IPS-18a (cell line): ENCODE measurements at regions not wholly inside any gene's neighbourhood (a gene's known extent, or its start where the extent isn't known, plus 50 kb on each side); places are given as distances from the start of the nearest gene placed in this dataset.

Experiments used
- H3K27ac ChIP-seq: one replicate; pipeline ENCODE4 v1.5.1; 2013; ENCODE audit warnings: low read length
- H3K27me3 ChIP-seq: one replicate; pipeline ENCODE4 v1.6.1; 2013; ENCODE audit warnings: mild to moderate bottlenecking, low read length; ENCODE audit not compliant: control insufficient read depth, insufficient read depth
- H3K36me3 ChIP-seq: one replicate; pipeline ENCODE4 v1.6.1; 2013; ENCODE audit warnings: low read depth, low read length; ENCODE audit not compliant: control insufficient read depth
- H3K4me1 ChIP-seq: one replicate; pipeline ENCODE4 v1.6.1; 2013; ENCODE audit warnings: low read depth, low read length; ENCODE audit not compliant: control insufficient read depth
- H3K4me3 ChIP-seq: one replicate; pipeline ENCODE4 v1.5.1; 2013; ENCODE audit warnings: low read length
- H3K9ac ChIP-seq: one replicate; pipeline ENCODE4 v1.6.1; 2013; ENCODE audit warnings: mild to moderate bottlenecking, low read length, moderate library complexity
- H3K9me3 ChIP-seq: one replicate; pipeline ENCODE4 v1.6.1; 2013; ENCODE audit warnings: low read depth, low read length; ENCODE audit not compliant: control insufficient read depth

GRCh38 chr4:126364311-126364911 lies 1049.7 kb downstream of the FAT4 start:
- Histone ChIP-seq H3K4me1 (peaks cover 16% of the 10 kb centered on the region), H3K36me3 (no peaks in the 10 kb centered on the region), H3K9ac (no peak overlapping the region), H3K27ac (no peak overlapping the region), H3K4me3 (no peak overlapping the region), H3K27me3 (no peaks in the 10 kb centered on the region), H3K9me3 (no peaks in the 10 kb centered on the region)

GRCh38 chr4:126369076-126369475 lies 1054.3 kb downstream of the FAT4 start:
- Histone ChIP-seq H3K4me1 (peaks cover 5% of the 10 kb centered on the region), H3K4me3 (no peak overlapping the region), H3K9ac (no peak overlapping the region), H3K36me3 (no peaks in the 10 kb centered on the region), H3K27ac (no peak overlapping the region), H3K27me3 (no peaks in the 10 kb centered on the region), H3K9me3 (no peaks in the 10 kb centered on the region)

GRCh38 chr4:126372634-126373033 lies 1057.9 kb downstream of the FAT4 start:
- Histone ChIP-seq H3K27ac (no peak overlapping the region), H3K27me3 (no peaks in the 10 kb centered on the region), H3K4me1 (peaks cover 5% of the 10 kb centered on the region), H3K36me3 (no peaks in the 10 kb centered on the region), H3K4me3 (no peak overlapping the region), H3K9me3 (no peaks in the 10 kb centered on the region), H3K9ac (no peak overlapping the region)

- H3K36me3 ChIP-seq, result no peaks in the 10 kb centered on the region
- no peak overlapping the region for H3K4me3 ChIP-seq
- no peak overlapping the region for H3K27ac ChIP-seq
- H3K9me3 ChIP-seq, result no peaks in the 10 kb centered on the region
- H3K9ac ChIP-seq, result no peak overlapping the region
- H3K4me1 ChIP-seq, result no peaks in the 10 kb centered on the region
- H3K27me3 ChIP-seq, result no peaks in the 10 kb centered on the region
These were observed 1060.8 kb downstream of the FAT4 start for GRCh38 chr4:126375462-126376054.

GRCh38 chr4:126385954-126386353 lies 1071.2 kb downstream of the FAT4 start:
- H3K27me3 ChIP-seq, result no peaks in the 10 kb centered on the region
- no peak overlapping the region for H3K4me3 ChIP-seq
- H3K27ac ChIP-seq, result no peak overlapping the region
- H3K4me1 ChIP-seq, result no peaks in the 10 kb centered on the region
- no peak overlapping the region for H3K9ac ChIP-seq
- H3K36me3 ChIP-seq, result no peaks in the 10 kb centered on the region
- H3K9me3 ChIP-seq, result no peaks in the 10 kb centered on the region

GRCh38 chr4:126386512-126386911 lies 1071.8 kb downstream of the FAT4 start:
- Histone ChIP-seq H3K4me3 (no peak overlapping the region), H3K4me1 (no peaks in the 10 kb centered on the region), H3K9me3 (no peaks in the 10 kb centered on the region), H3K36me3 (no peaks in the 10 kb centered on the region), H3K27ac (no peak overlapping the region), H3K9ac (no peak overlapping the region), H3K27me3 (no peaks in the 10 kb centered on the region)

GRCh38 chr4:126395664-126396063 lies 1080.9 kb downstream of the FAT4 start:
- Histone ChIP-seq H3K27me3 (no peaks in the 10 kb centered on the region), H3K4me1 (no peaks in the 10 kb centered on the region), H3K4me3 (no peak overlapping the region), H3K9ac (no peak overlapping the region), H3K27ac (no peak overlapping the region), H3K9me3 (no peaks in the 10 kb centered on the region), H3K36me3 (no peaks in the 10 kb centered on the region)

GRCh38 chr4:126396121-126396520 lies 1081.4 kb downstream of the FAT4 start:
- no peaks in the 10 kb centered on the region for H3K9me3 ChIP-seq
- no peak overlapping the region for H3K4me3 ChIP-seq
- no peaks in the 10 kb centered on the region for H3K4me1 ChIP-seq
- H3K27me3 ChIP-seq, result no peaks in the 10 kb centered on the region
- H3K36me3 ChIP-seq, result no peaks in the 10 kb centered on the region
- no peak overlapping the region for H3K27ac ChIP-seq
- no peak overlapping the region for H3K9ac ChIP-seq

GRCh38 chr4:126396703-126397102 lies 1081.9 kb downstream of the FAT4 start:
- Histone ChIP-seq H3K9me3 (no peaks in the 10 kb centered on the region), H3K4me1 (no peaks in the 10 kb centered on the region), H3K36me3 (no peaks in the 10 kb centered on the region), H3K9ac (no peak overlapping the region), H3K4me3 (no peak overlapping the region), H3K27me3 (no peaks in the 10 kb centered on the region), H3K27ac (no peak overlapping the region)

- no peaks in the 10 kb centered on the region for H3K9me3 ChIP-seq
- H3K4me1 ChIP-seq, result no peaks in the 10 kb centered on the region
- no peak overlapping the region for H3K9ac ChIP-seq
- no peaks in the 10 kb centered on the region for H3K36me3 ChIP-seq
- H3K27ac ChIP-seq, result no peak overlapping the region
- no peaks in the 10 kb centered on the region for H3K27me3 ChIP-seq
- H3K4me3 ChIP-seq, result no peak overlapping the region
These were observed 1089.8 kb downstream of the FAT4 start for GRCh38 chr4:126404549-126404948.

- Histone ChIP-seq H3K27ac (no peak overlapping the region), H3K9me3 (no peaks in the 10 kb centered on the region), H3K4me3 (no peak overlapping the region), H3K9ac (no peak overlapping the region), H3K4me1 (no peaks in the 10 kb centered on the region), H3K36me3 (no peaks in the 10 kb centered on the region), H3K27me3 (no peaks in the 10 kb centered on the region)
These were observed 1090.7 kb downstream of the FAT4 start for GRCh38 chr4:126405369-126405982.

- Histone ChIP-seq H3K4me1 (no peaks in the 10 kb centered on the region), H3K9me3 (no peaks in the 10 kb centered on the region), H3K36me3 (no peaks in the 10 kb centered on the region), H3K9ac (no peak overlapping the region), H3K27me3 (no peaks in the 10 kb centered on the region), H3K4me3 (no peak overlapping the region), H3K27ac (no peak overlapping the region)
These were observed 1095.0 kb downstream of the FAT4 start for GRCh38 chr4:126409746-126410145.
